T-helper 1 cell treated with Interleukin-12 subunit alpha and Interleukin-12 subunit beta and Interleukin-4 antibody, amounts not matched to agents 30 μg/mL and 1 μg/mL, for 36 hours (primary cell): ENCODE measurements at regions not wholly inside any gene's neighbourhood (a gene's known extent, or its start where the extent isn't known, plus 50 kb on each side); places are given as distances from the start of the nearest gene placed in this dataset.
"Not testable (repeated sequence)": the region's sequence is repeated elsewhere in the genome, so short reads cannot be mapped to it uniquely, and the experiment has no call there.

Source experiments
- H3K27ac Mint-ChIP-seq: one replicate; pipeline ENCODE4 v1.8.0; 2021; ENCODE audit warnings: mild to moderate bottlenecking, mixed read lengths
- H3K27me3 Mint-ChIP-seq: one replicate; pipeline ENCODE4 v1.8.0; 2021; ENCODE audit warnings: low read depth, mixed read lengths
- H3K36me3 Mint-ChIP-seq: one replicate; pipeline ENCODE4 v1.8.0; 2021; ENCODE audit warnings: low read depth, mixed read lengths
- H3K4me1 Mint-ChIP-seq: one replicate; pipeline ENCODE4 v1.8.0; 2021; ENCODE audit warnings: low read depth, mixed read lengths
- H3K4me3 Mint-ChIP-seq: one replicate; pipeline ENCODE4 v1.8.0; 2021; ENCODE audit warnings: mild to moderate bottlenecking, moderate library complexity, mixed read lengths
- H3K9me3 Mint-ChIP-seq: one replicate; pipeline ENCODE4 v1.8.0; 2021; ENCODE audit warnings: mixed read lengths

DNA sequence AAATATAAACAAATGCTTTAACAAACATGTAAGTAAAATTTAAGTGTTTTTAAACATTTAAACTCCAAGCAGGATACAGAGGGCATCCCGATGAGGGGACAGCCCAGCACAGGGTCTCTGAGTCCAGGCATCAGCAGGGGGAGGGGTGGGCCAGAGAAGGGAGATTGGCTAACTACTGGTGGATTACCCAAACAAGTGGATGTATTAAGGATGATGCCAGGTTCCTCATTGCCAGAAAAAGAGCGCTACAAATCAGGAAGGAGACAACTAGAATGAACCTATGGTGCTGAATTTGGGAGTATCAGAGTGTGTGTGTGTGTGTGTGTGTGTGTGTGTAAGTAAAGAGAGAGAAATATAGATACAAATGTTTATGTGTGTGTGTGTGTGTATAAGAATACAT lies 162.0 kb upstream of the RMP24 start:
- Mint-ChIP-seq H3K9me3 (no peaks in the 10 kb centered on the region), H3K4me1 (peaks cover 2% of the 10 kb centered on the region), H3K27ac (no peak overlapping the region), H3K36me3 (no peaks in the 10 kb centered on the region), H3K4me3 (no peak overlapping the region), H3K27me3 (peaks cover 6% of the 10 kb centered on the region)

- Mint-ChIP-seq H3K4me1 (peaks cover 2% of the 10 kb centered on the region), H3K36me3 (no peaks in the 10 kb centered on the region), H3K4me3 (no peak overlapping the region), H3K27ac (no peak overlapping the region), H3K27me3 (peaks cover 6% of the 10 kb centered on the region), H3K9me3 (peaks cover 3% of the 10 kb centered on the region)
These were observed 160.6 kb upstream of the RMP24 start for GRCh38 chr18:35811896-35812295.

- not testable (repeated sequence) for H3K27ac Mint-ChIP-seq, H3K4me1 Mint-ChIP-seq, H3K27me3 Mint-ChIP-seq, H3K9me3 Mint-ChIP-seq, H3K4me3 Mint-ChIP-seq, H3K36me3 Mint-ChIP-seq
These were observed 157.5 kb upstream of the RMP24 start for GRCh38 chr18:35815011-35815410.

- H3K27me3 Mint-ChIP-seq, result peaks cover 6% of the 10 kb centered on the region
- no peaks in the 10 kb centered on the region for H3K36me3 Mint-ChIP-seq
- no peak overlapping the region for H3K4me3 Mint-ChIP-seq
- peaks cover 3% of the 10 kb centered on the region for H3K9me3 Mint-ChIP-seq
- H3K27ac Mint-ChIP-seq, result no peak overlapping the region
- no peaks in the 10 kb centered on the region for H3K4me1 Mint-ChIP-seq
These were observed 156.5 kb upstream of the RMP24 start for GRCh38 chr18:35816003-35816402.

- no peaks in the 10 kb centered on the region for H3K36me3 Mint-ChIP-seq
- H3K4me3 Mint-ChIP-seq, result no peak overlapping the region
- H3K27ac Mint-ChIP-seq, result no peak overlapping the region
- no peaks in the 10 kb centered on the region for H3K4me1 Mint-ChIP-seq
- no peaks in the 10 kb centered on the region for H3K27me3 Mint-ChIP-seq
- H3K9me3 Mint-ChIP-seq, result peaks cover 3% of the 10 kb centered on the region
These were observed 154.7 kb upstream of the RMP24 start for GRCh38 chr18:35817604-35818352.

GRCh38 chr18:35818353-35818667 lies 154.2 kb upstream of the RMP24 start:
- no peak overlapping the region for H3K27ac Mint-ChIP-seq
- H3K36me3 Mint-ChIP-seq, result no peaks in the 10 kb centered on the region
- H3K4me3 Mint-ChIP-seq, result no peak overlapping the region
- H3K4me1 Mint-ChIP-seq, result no peaks in the 10 kb centered on the region
- peaks cover 3% of the 10 kb centered on the region for H3K9me3 Mint-ChIP-seq
- H3K27me3 Mint-ChIP-seq, result no peaks in the 10 kb centered on the region

DNA sequence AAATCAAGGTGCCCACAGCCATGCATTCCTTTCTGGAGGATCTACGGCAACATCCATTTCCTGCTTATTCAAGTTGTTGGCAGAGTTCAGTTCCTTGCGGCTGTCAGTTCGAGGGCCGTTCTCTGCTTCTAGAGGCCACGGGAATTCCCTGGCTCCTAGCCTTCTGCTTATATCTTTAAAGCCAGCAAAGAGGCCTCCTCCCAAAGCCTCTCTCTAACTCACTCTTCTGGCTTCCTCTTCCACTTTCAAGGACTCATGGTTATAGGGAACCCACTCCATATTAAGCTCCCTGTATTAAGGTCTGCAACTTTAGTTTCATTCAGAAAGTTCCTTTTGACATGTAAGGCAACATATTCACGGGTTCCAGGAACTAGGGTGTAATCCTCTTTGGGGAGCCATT lies 150.1 kb upstream of the RMP24 start:
- no peak overlapping the region for H3K27ac Mint-ChIP-seq
- H3K9me3 Mint-ChIP-seq, result no peaks in the 10 kb centered on the region
- no peaks in the 10 kb centered on the region for H3K36me3 Mint-ChIP-seq
- H3K4me3 Mint-ChIP-seq, result no peak overlapping the region
- H3K27me3 Mint-ChIP-seq, result no peaks in the 10 kb centered on the region
- H3K4me1 Mint-ChIP-seq, result no peaks in the 10 kb centered on the region

DNA sequence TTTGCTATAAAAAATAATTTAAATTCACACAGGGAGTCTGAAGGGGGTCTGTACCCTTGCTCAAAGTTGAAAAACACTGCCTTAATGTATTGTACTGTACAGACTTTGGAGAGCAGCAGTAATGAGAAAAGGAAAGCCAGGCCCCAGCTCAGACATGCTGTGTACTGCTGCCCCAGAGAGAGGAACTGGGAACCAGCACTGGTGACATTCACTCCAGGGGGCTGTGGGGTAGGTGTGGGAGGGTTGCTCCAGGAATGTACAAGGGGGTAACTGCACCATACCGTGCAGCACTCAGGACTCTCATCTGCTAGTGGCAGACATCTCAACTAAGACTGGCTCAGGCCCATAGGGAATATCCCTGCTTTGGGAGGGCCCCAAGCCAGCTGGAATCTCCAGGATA lies 146.0 kb upstream of the RMP24 start:
- Mint-ChIP-seq H3K27me3 (no peaks in the 10 kb centered on the region), H3K27ac (no peak overlapping the region), H3K36me3 (no peaks in the 10 kb centered on the region), H3K9me3 (peaks cover 18% of the 10 kb centered on the region), H3K4me3 (no peak overlapping the region), H3K4me1 (no peaks in the 10 kb centered on the region)

DNA sequence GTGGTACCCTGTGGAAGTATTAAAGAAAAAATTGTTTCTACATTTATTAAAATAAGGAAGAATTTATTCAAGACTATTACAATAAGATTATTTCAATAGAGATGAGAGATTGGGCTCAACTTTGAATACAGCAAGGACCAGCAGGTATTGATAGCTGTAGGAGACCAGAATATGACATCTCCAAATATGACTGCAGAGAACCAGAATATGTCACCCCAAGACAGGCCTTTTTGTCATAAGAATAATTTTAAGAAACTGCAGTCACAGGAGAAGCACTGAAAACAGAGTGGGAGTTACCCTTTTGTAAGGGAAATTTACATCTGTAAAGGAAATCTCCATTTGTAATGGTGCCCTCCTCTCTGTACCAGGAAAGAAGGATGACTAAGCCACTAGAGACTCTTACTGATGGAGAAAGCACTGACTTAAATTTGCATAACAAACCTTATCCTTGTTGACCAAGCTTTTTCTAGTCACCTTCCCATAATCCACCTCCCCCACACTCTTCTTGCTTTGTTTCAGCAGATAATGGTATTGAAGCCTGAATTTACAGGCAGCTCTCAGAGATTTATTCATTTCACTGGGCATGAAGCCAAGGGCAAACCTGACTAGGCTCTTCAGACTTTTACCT lies 145.1 kb upstream of the RMP24 start:
- Mint-ChIP-seq H3K36me3 (no peaks in the 10 kb centered on the region), H3K27me3 (no peaks in the 10 kb centered on the region), H3K27ac (no peak overlapping the region), H3K9me3 (peaks cover 24% of the 10 kb centered on the region), H3K4me3 (no peak overlapping the region), H3K4me1 (no peaks in the 10 kb centered on the region)

- Mint-ChIP-seq H3K36me3 (no peaks in the 10 kb centered on the region), H3K4me3 (no peak overlapping the region), H3K9me3 (peaks cover 24% of the 10 kb centered on the region), H3K4me1 (no peaks in the 10 kb centered on the region), H3K27ac (no peak overlapping the region), H3K27me3 (no peaks in the 10 kb centered on the region)
These were observed 144.6 kb upstream of the RMP24 start for GRCh38 chr18:35827903-35828275.

- Mint-ChIP-seq H3K4me1 (no peaks in the 10 kb centered on the region), H3K36me3 (no peaks in the 10 kb centered on the region), H3K27me3 (no peaks in the 10 kb centered on the region), H3K4me3 (no peak overlapping the region), H3K9me3 (peaks cover 31% of the 10 kb centered on the region), H3K27ac (no peak overlapping the region)
These were observed 143.9 kb upstream of the RMP24 start for GRCh38 chr18:35828591-35828990.

GRCh38 chr18:35835366-35835765 lies 137.1 kb upstream of the RMP24 start:
- Mint-ChIP-seq H3K27me3 (peaks cover 6% of the 10 kb centered on the region), H3K4me1 (no peaks in the 10 kb centered on the region), H3K27ac (no peak overlapping the region), H3K36me3 (no peaks in the 10 kb centered on the region), H3K9me3 (peaks cover 23% of the 10 kb centered on the region), H3K4me3 (no peak overlapping the region)

DNA sequence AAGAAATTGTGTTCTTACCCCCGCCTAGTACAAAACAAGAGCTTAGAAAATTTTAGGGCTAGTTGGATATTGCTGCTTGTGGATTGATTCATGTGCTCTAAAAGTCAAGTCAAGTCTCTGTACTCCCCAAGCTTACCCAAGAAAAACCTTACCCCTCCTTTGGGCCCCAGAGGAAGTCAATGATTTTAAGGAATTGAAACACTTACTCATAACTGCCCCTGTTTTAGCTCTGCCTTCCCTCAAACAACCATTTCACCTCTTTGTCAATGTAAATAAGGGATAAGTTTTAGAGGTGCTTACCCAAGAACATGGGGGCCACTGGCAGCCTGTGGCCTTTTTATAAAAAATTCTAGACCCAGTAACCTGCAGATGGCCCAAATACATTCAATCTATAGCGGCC lies 136.6 kb upstream of the RMP24 start:
- Mint-ChIP-seq H3K27me3 (peaks cover 6% of the 10 kb centered on the region), H3K4me3 (no peak overlapping the region), H3K9me3 (peaks cover 19% of the 10 kb centered on the region), H3K27ac (no peak overlapping the region), H3K4me1 (no peaks in the 10 kb centered on the region), H3K36me3 (no peaks in the 10 kb centered on the region)

DNA sequence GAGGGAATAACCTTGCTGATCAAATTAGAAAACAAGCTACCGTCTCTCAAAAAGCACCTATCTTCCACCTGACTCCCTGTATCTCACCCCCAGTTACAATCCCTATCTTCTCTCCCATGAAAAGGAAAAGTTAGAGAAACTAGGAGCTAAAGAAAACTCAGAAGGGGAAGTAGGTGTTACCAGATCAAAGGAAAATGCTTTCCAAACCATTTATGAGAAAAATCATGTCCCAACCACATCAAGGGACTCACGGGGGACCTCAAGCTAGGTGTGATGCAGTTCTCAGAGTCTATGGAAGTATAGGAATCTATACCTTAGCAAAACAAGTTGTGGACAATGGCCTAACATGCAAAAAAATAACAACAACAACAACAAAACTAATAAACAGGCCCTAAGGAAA lies 135.5 kb upstream of the RMP24 start:
- Mint-ChIP-seq H3K27ac (no peak overlapping the region), H3K36me3 (no peaks in the 10 kb centered on the region), H3K4me3 (no peak overlapping the region), H3K4me1 (no peaks in the 10 kb centered on the region), H3K27me3 (peaks cover 6% of the 10 kb centered on the region), H3K9me3 (peaks cover 15% of the 10 kb centered on the region)

GRCh38 chr18:35837922-35838496 lies 134.5 kb upstream of the RMP24 start:
- Mint-ChIP-seq H3K4me3 (no peak overlapping the region), H3K27ac (no peak overlapping the region)

More at GRCh38 chr18:35837922-35838496, 134.5 kb upstream of the RMP24 start:
- H3K27me3 Mint-ChIP-seq, result peaks cover 6% of the 10 kb centered on the region
- H3K9me3 Mint-ChIP-seq, result peaks cover 11% of the 10 kb centered on the region
- H3K36me3 Mint-ChIP-seq, result no peaks in the 10 kb centered on the region
- no peaks in the 10 kb centered on the region for H3K4me1 Mint-ChIP-seq
